ENCODE measurements at regions not wholly inside any gene's neighbourhood (a gene's known extent, or its start where the extent isn't known, plus 50 kb on each side); places are given as distances from the start of the nearest gene placed in this dataset.

GRCh38 chr1:88321706-88322105 lies 362.4 kb upstream of the PKN2 start:
- TF ChIP-seq CTCF (IDR thresholded peaks at IDR 0.05) (no peak), POLR2A (IDR thresholded peaks at IDR 0.05) (no peak)
